SU-DHL-6 (cell line): ENCODE measurements at regions not wholly inside any gene's neighbourhood (a gene's known extent, or its start where the extent isn't known, plus 50 kb on each side); places are given as distances from the start of the nearest gene placed in this dataset.

ENCODE experiments used
- EZH2phosphoT487 ChIP-seq: fragments of 200-600 bp; sonication (generic), shearing (Covaris generic); conservative IDR thresholded peaks from 2 replicates; pipeline ENCODE4 v1.6.1; 2018; ENCODE audit warnings: mild to moderate bottlenecking, antibody characterized with exemption, low read length, moderate library complexity, mixed read lengths
- TF ChIP-seq, protein P1 (sequence below): fragments of 200-600 bp; sonication (generic); IDR thresholded peaks from one replicate; pipeline ENCODE4 v1.5.1; 2017; ENCODE audit warnings: antibody characterized with exemption, mild to moderate bottlenecking, low read length, moderate library complexity; ENCODE audit not compliant: insufficient read depth, poor library complexity, severe bottlenecking

DNA sequence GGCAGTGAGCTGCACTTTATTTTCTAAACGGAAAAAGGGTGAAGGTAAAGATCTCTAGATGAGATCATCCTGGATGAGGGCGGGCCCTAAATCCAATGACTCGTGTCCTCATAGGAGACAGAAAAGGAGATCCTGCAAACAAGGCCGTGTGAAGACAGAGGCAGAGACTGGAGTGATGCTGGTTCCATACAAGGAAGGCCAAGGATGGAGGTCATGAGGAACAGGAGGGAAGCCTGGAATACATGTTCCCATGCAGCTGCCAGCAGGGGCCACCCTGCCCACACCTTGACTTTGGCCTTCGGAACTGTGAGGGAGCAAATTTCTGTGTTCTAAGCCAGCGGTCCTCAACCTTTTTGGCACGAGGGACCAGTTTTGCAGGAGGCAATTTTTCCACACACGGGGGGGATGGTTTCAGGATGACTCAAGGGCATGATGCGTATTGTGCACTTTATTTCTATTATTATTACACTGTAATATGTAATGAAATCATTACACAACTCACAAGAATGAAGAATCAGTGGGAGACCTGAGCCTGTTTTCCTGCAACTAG lies 94.3 kb downstream of the PSMG1 start:
- TF ChIP-seq, protein P1, sequence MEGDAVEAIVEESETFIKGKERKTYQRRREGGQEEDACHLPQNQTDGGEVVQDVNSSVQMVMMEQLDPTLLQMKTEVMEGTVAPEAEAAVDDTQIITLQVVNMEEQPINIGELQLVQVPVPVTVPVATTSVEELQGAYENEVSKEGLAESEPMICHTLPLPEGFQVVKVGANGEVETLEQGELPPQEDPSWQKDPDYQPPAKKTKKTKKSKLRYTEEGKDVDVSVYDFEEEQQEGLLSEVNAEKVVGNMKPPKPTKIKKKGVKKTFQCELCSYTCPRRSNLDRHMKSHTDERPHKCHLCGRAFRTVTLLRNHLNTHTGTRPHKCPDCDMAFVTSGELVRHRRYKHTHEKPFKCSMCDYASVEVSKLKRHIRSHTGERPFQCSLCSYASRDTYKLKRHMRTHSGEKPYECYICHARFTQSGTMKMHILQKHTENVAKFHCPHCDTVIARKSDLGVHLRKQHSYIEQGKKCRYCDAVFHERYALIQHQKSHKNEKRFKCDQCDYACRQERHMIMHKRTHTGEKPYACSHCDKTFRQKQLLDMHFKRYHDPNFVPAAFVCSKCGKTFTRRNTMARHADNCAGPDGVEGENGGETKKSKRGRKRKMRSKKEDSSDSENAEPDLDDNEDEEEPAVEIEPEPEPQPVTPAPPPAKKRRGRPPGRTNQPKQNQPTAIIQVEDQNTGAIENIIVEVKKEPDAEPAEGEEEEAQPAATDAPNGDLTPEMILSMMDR, result no peak
- TF ChIP-seq EZH2phosphoT487, result no peak
